ENCODE measurements at regions not wholly inside any gene's neighbourhood (a gene's known extent, or its start where the extent isn't known, plus 50 kb on each side); places are given as distances from the start of the nearest gene placed in this dataset.

GRCh38 chr14:44099743-44100488, 407.2 kb downstream of the FSCB start:
- TF ChIP-seq CTCF (conservative IDR thresholded peaks at IDR 0.05 in 1 of 2, IDR thresholded peaks at IDR 0.05 in 1 of 2; ENCODE audit: low read depth in 1 of 2, low read length in 2 of 2): no peak
- TF ChIP-seq EZH2 (IDR thresholded peaks at IDR 0.05; ENCODE audit: low read length, missing control alignments): no peak
